Stimulated activated CD8-positive, alpha-beta memory T cell treated with anti-CD3 and anti-CD28 coated beads, Interleukin-12 subunit alpha, Interleukin-12 subunit beta, amount 100 ng/mL, for 1 hour (primary cell): ENCODE measurements at regions not wholly inside any gene's neighbourhood (a gene's known extent, or its start where the extent isn't known, plus 50 kb on each side); places are given as distances from the start of the nearest gene placed in this dataset.

Experiments used
- DNase-seq: peaks from one replicate; pipeline ENCODE4 v3.0.0-alpha.2; 2020; ENCODE audit warnings: low read depth

DNA sequence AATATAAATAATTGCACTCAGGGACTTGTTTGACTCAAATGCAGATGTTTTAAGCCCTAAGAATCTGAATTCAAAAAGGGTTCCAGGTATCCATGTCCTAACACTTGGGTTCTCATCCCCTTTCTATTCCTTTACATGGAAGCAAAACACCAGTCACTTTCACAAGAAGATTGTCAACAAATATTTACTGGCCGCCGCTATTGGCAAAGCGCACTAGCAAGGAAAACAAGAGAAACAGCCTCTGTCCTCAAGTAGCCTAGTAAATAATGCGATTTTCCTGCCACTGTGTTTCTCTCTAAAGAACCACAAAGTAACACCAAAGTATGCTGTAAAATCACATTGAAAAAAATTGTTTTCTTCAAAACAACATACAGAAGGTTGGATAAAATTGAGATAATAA is 66.7 kb upstream of the EZH2 start:
- DNase-seq, result no peak

DNA sequence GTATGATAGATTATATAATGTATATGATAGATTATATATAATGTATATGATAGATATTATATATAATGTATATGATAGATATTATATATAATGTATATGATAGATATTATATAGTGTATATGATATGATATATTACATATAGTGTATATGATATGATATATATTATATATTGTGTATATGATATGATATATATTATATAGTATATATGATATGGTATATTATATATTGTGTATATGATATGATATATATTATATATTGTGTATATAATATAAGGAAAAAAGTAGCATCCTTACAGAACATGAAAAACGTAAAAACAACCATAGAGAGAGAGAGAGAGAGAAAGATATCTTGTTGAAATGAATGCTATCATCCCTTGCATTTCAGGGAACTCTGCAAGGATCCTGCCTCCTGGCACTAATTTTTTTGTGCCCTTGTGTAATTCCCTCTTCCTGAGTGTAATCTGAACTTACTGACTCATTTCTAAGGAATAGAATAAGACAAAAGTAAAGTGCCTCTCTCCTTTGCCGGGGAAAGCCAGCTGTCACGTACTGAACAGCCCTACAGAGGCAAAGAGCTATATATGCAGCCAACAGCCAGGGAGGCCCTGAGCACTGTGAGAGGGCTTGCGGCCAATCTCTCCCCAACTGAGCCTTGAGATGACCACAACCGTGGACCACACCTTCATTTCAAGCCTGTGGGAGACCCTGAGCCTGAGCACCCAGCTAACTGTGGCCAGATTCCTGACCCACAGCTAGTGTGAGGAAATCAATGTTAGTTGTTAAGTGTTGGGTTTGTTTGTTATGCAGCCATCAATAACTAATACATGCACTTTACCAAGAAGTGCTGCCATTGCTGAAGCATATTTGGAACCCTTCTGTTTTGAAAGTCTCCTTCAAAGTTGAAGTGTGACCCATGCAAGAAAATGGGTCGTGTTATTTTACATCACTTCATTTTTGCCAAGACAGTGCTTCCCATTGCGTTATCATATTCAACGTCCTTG is 61.1 kb upstream of the EZH2 start:
- no peak for DNase-seq

DNA sequence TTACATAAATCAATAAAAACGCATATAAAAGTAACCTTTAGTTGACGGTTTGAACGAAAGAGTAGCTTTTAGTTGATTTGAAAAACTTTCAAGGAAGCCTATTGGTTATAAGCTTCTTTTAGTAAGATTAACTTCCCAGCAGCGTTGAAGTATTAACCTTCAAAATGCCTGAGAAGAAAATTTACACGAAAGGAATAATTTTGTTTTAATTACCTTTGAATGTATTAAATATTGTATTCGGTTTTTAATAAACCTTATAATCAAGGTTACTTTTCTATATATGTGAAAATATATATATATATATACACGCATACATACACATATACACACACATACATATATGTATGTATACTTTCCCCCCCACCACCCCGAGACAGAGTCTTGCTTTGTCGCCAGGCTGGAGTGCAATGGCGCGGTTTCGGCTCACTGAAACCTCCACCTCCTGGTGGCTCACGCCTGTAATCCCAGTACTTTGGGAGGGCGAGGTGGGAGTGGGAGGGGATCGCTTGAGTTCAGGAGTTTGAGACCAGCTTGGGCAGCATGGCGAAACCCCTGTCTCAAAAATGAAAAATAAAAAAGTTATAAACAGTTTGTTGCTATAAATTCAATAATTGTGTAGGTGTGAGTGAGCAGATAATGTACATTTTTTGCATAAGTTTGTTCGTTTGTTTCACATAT is 57.6 kb upstream of the EZH2 start:
- DNase-seq, result peak; percentile 26

DNA sequence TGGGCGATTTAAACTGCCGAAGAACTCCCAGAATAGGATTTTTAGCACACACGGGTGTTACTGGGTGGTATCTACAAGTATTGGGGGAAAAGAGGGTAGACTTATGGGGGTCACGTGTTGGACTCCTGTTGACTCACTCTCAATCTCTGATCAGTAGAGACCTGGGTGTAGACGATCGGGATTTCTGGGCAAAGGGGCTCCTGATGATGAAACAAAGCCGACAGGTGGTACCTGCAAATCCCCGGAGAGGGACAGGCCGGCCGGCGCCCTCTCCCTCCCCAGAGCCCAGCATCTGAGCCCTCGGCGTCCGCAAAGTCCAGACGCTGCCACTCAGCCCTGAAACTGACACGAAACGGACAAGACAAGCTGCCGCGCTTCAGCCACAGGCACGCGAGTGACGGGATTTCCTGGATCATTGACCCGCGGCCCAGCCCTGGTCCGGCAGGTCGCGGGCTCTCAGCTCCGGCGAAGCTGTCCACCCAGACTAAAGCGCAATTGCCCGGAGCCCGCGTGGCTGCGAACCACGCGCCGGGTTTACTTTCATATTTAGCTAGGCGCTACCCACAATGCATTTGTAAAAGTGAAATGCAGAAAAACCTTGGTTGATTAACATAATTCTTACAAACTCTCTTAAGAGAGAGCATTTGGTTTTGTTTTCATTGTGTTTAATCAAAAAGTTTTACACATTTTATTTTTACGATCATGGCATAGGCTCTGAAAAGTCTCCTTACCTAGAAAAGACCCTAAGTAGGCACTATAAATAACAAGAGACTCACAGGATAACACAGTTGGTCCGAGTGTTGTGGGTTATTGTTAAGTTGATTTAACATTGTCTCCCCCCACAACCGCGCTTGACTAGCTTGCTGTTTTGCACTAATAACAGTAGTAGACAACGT is 56.9 kb upstream of the EZH2 start:
- peak; percentile 39 for DNase-seq

- no peak for DNase-seq
Measured at GRCh38 chr7:148939128-148939755, 55.2 kb upstream of the EZH2 start.

DNA sequence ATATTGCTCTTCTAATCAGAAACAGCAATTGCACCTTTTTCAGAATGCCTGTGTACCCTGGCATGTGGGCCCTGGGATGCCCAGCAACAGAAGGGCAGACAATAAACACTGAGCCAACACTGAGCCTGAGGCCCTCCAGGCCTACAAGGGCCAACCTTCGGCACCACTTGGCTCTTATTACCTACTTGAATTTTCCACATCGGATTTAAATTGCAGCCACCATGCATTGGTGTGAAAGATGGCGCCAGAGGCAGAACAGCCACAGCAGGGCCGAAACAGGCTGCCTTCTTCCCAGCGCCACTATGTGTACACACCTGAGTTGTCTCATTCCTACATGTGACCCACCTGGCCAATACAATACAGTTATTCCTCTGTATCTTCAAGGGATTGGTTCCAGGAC is 51.4 kb upstream of the EZH2 start:
- no peak for DNase-seq
